ENCODE measurements at regions not wholly inside any gene's neighbourhood (a gene's known extent, or its start where the extent isn't known, plus 50 kb on each side); places are given as distances from the start of the nearest gene placed in this dataset.

- no peak for TF ChIP-seq POLR2A (IDR thresholded peaks at IDR 0.05)
- TF ChIP-seq CTCF (IDR thresholded peaks at IDR 0.05) = no peak
- ATAC-seq (no peak), DNase-seq (no peak)
- Histone ChIP-seq H3K4me1 (no peaks in the 10 kb centered on the region), H3K4me3 (no peak overlapping the region), H3K27me3 (no peaks in the 10 kb centered on the region), H3K36me3 (no peaks in the 10 kb centered on the region), H3K9me3 (no peaks in the 10 kb centered on the region), H3K27ac (no peak overlapping the region)
- intact Hi-C loops (cut with DNase I) = no loop called here
- WGBS (ENCODE audit: insufficient coverage, low coverage, low lambda C conversion rate, missing lambda C conversion rate) = 78% methylated on average over 3 of the region's 3 CpGs
These were observed 304.6 kb upstream of the KCNMB2 start for GRCh38 chr3:178231645-178232044.

GRCh38 chr3:178233371-178234071, 302.7 kb upstream of the KCNMB2 start:
- Histone ChIP-seq H3K27ac (no peak overlapping the region), H3K27me3 (no peaks in the 10 kb centered on the region), H3K36me3 (no peaks in the 10 kb centered on the region), H3K4me1 (no peaks in the 10 kb centered on the region), H3K4me3 (no peak overlapping the region), H3K9me3 (no peaks in the 10 kb centered on the region)
- DNase-seq = no peak
- WGBS (ENCODE audit: insufficient coverage, low coverage, low lambda C conversion rate, missing lambda C conversion rate) = 72% methylated on average over 5 of the region's 5 CpGs
- TF ChIP-seq POLR2A (IDR thresholded peaks at IDR 0.05) (no peak), CTCF (IDR thresholded peaks at IDR 0.05) (no peak)
- intact Hi-C loops (cut with DNase I) = no loop called here
- ATAC-seq = no peak

- H3K27ac ChIP-seq = no peak overlapping the region
- no peak for TF ChIP-seq POLR2A (IDR thresholded peaks at IDR 0.05)
- TF ChIP-seq CTCF (IDR thresholded peaks at IDR 0.05) = no peak
- DNase-seq = no peak
- 60% methylated on average over 5 of the region's 5 CpGs for WGBS (ENCODE audit: insufficient coverage, low coverage, low lambda C conversion rate, missing lambda C conversion rate)
- no peaks in the 10 kb centered on the region for H3K9me3 ChIP-seq
- no peak for ATAC-seq
- intact Hi-C loops (cut with DNase I) = no loop called here
- H3K4me1 ChIP-seq = no peaks in the 10 kb centered on the region
- H3K36me3 ChIP-seq = no peaks in the 10 kb centered on the region
- H3K27me3 ChIP-seq = no peaks in the 10 kb centered on the region
- H3K4me3 ChIP-seq = no peak overlapping the region
These were observed 299.5 kb upstream of the KCNMB2 start for GRCh38 chr3:178236555-178237277.

- Histone ChIP-seq H3K27me3 (no peaks in the 10 kb centered on the region), H3K27ac (no peak overlapping the region), H3K4me1 (no peaks in the 10 kb centered on the region), H3K4me3 (no peak overlapping the region), H3K9me3 (no peaks in the 10 kb centered on the region), H3K36me3 (no peaks in the 10 kb centered on the region)
- ATAC-seq (no peak), DNase-seq (no peak)
- intact Hi-C loops (cut with DNase I) = no loop called here
- TF ChIP-seq CTCF (IDR thresholded peaks at IDR 0.05) = no peak
- no peak for TF ChIP-seq POLR2A (IDR thresholded peaks at IDR 0.05)
These were observed 298.1 kb upstream of the KCNMB2 start for GRCh38 chr3:178238179-178238578.
